Ammon's horn (tissue), 1 donor: ENCODE measurements at regions not wholly inside any gene's neighbourhood (a gene's known extent, or its start where the extent isn't known, plus 50 kb on each side); places are given as distances from the start of the nearest gene placed in this dataset.
"Not testable (repeated sequence)": the region's sequence is repeated elsewhere in the genome, so short reads cannot be mapped to it uniquely, and the experiment has no call there.

Experiments
- DNase-seq: peaks from one replicate; pipeline ENCODE4 v3.0.0-alpha.2; 2016; ENCODE audit warnings: low spot score

- no peak for DNase-seq
Observed at GRCh38 chr7:25711940-25712339, 440.1 kb upstream of the NFE2L3 start.

GRCh38 chr7:25712500-25712899 lies 439.5 kb upstream of the NFE2L3 start:
- no peak for DNase-seq

- no peak for DNase-seq
Observed at GRCh38 chr7:25714013-25714412, 438.0 kb upstream of the NFE2L3 start.

- no peak for DNase-seq
Observed at GRCh38 chr7:25716421-25716820, 435.6 kb upstream of the NFE2L3 start.

- no peak for DNase-seq
Observed at GRCh38 chr7:25718596-25718995, 433.4 kb upstream of the NFE2L3 start.

GRCh38 chr7:25719190-25719896 lies 432.7 kb upstream of the NFE2L3 start:
- peak; percentile 10 for DNase-seq

- no peak for DNase-seq
Observed at GRCh38 chr7:25720427-25720826, 431.6 kb upstream of the NFE2L3 start.

- DNase-seq = peak; percentile 59
Observed at GRCh38 chr7:25722856-25723255, 429.1 kb upstream of the NFE2L3 start.

- no peak for DNase-seq
Observed at GRCh38 chr7:25725451-25725850, 426.5 kb upstream of the NFE2L3 start.

GRCh38 chr7:25726170-25726780 lies 425.7 kb upstream of the NFE2L3 start:
- no peak for DNase-seq

GRCh38 chr7:25726781-25727311 lies 425.2 kb upstream of the NFE2L3 start:
- DNase-seq = no peak

GRCh38 chr7:25727446-25727845 lies 424.6 kb upstream of the NFE2L3 start:
- DNase-seq = no peak

- DNase-seq = no peak
Observed at GRCh38 chr7:25727876-25728275, 424.1 kb upstream of the NFE2L3 start.

GRCh38 chr7:25731068-25731845 lies 420.7 kb upstream of the NFE2L3 start:
- no peak for DNase-seq

GRCh38 chr7:25731846-25732245 lies 420.2 kb upstream of the NFE2L3 start:
- no peak for DNase-seq

- DNase-seq = no peak
Observed at GRCh38 chr7:25732766-25733217, 419.2 kb upstream of the NFE2L3 start.

- DNase-seq = no peak
Observed at GRCh38 chr7:25735674-25736242, 416.2 kb upstream of the NFE2L3 start.

GRCh38 chr7:25738528-25738927 lies 413.5 kb upstream of the NFE2L3 start:
- DNase-seq = no peak

GRCh38 chr7:25739143-25739542 lies 412.9 kb upstream of the NFE2L3 start:
- DNase-seq = no peak

- no peak for DNase-seq
Observed at GRCh38 chr7:25742316-25742715, 409.7 kb upstream of the NFE2L3 start.

- DNase-seq = not testable (repeated sequence)
Observed at GRCh38 chr7:25743670-25744451, 408.1 kb upstream of the NFE2L3 start.
